Mammary epithelial cell (primary cell): ENCODE measurements at regions not wholly inside any gene's neighbourhood (a gene's known extent, or its start where the extent isn't known, plus 50 kb on each side); places are given as distances from the start of the nearest gene placed in this dataset.

Experiments
- EZH2 ChIP-seq: IDR thresholded peaks from 2 replicates; pipeline ENCODE4 v1.6.1; 2012; ENCODE audit warnings: low read length, inconsistent platforms, borderline replicate concordance
- TF ChIP-seq, protein P1 (sequence below), 2 donors: IDR thresholded peaks in 1 of 2; conservative IDR thresholded peaks in 1 of 2; 2 replicates each; pipeline ENCODE4 v1.5.1; 2011 to 2012; ENCODE audit warnings: inconsistent platforms in 2 of 2, low read length in 2 of 2, mild to moderate bottlenecking in 2 of 2, control low read depth in 1 of 2, low read depth in 1 of 2; ENCODE audit not compliant: insufficient read depth in 1 of 2; ENCODE audit errors: extremely low read depth in 1 of 2

DNA sequence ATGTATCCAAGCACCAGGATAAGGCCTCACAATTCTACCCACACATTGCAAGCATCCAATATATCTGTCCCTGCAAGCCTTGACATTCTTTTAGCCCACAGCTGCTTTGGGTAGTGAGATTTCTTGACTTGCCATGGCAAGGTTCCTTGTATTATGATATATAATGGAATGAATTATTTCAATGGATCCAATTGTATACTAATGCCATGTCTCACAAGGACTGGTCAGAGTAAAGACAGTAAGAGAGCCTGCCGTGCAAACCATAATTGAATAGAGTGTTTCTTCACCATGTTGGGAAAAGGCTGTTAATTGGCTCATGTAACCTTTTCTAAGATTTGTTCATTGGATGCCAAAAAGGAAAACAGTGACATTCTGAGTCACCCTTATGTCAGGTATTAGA is 64.3 kb upstream of the RBBP8 start:
- TF ChIP-seq, protein P1, sequence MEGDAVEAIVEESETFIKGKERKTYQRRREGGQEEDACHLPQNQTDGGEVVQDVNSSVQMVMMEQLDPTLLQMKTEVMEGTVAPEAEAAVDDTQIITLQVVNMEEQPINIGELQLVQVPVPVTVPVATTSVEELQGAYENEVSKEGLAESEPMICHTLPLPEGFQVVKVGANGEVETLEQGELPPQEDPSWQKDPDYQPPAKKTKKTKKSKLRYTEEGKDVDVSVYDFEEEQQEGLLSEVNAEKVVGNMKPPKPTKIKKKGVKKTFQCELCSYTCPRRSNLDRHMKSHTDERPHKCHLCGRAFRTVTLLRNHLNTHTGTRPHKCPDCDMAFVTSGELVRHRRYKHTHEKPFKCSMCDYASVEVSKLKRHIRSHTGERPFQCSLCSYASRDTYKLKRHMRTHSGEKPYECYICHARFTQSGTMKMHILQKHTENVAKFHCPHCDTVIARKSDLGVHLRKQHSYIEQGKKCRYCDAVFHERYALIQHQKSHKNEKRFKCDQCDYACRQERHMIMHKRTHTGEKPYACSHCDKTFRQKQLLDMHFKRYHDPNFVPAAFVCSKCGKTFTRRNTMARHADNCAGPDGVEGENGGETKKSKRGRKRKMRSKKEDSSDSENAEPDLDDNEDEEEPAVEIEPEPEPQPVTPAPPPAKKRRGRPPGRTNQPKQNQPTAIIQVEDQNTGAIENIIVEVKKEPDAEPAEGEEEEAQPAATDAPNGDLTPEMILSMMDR (conservative IDR thresholded peaks at IDR 0.05 in 1 of 2, IDR thresholded peaks at IDR 0.05 in 1 of 2; ENCODE audit: extremely low read depth in 1 of 2, insufficient read depth in 1 of 2, low read depth in 1 of 2, low read length in 2 of 2) = no peak
- TF ChIP-seq EZH2 = no peak
